Astrocyte (in vitro differentiated cells and primary cell): ENCODE measurements at regions not wholly inside any gene's neighbourhood (a gene's known extent, or its start where the extent isn't known, plus 50 kb on each side); places are given as distances from the start of the nearest gene placed in this dataset.
"Not testable (repeated sequence)": the region's sequence is repeated elsewhere in the genome, so short reads cannot be mapped to it uniquely, and the experiment has no call there.

ENCODE experiments used
- DNase-seq: peaks from one replicate; pipeline ENCODE4 v3.0.0-alpha.2; 2010; ENCODE audit warnings: low read depth
- FAIRE-seq: peaks from 2 replicates; lab custom pipeline; 2011; peaks lifted over from hg19 to GRCh38; lab: Jason Lieb, UNC
- H2AFZ ChIP-seq: 2 replicates; pipeline ENCODE4 v1.6.0; 2012; ENCODE audit warnings: low read depth, low read length, inconsistent platforms
- H3K27ac ChIP-seq: 2 replicates; pipeline ENCODE4 v1.5.1; 2011; ENCODE audit warnings: low read depth, low read length, inconsistent platforms
- H3K27me3 ChIP-seq: 2 replicates; pipeline ENCODE4 v1.6.0; 2011; ENCODE audit warnings: low read length, inconsistent platforms; ENCODE audit not compliant: insufficient read depth
- H3K36me3 ChIP-seq: 2 replicates; pipeline ENCODE4 v1.5.1; 2011; ENCODE audit warnings: low read length, inconsistent platforms; ENCODE audit not compliant: insufficient read depth
- H3K4me1 ChIP-seq: 2 replicates; pipeline ENCODE4 v1.5.1; 2011; ENCODE audit warnings: low read length, inconsistent platforms; ENCODE audit not compliant: insufficient read depth
- H3K4me2 ChIP-seq: 2 replicates; pipeline ENCODE4 v1.6.0; 2012; ENCODE audit warnings: low read length, inconsistent platforms
- H3K4me3 ChIP-seq: 2 replicates; pipeline ENCODE4 v1.5.1; 2011; ENCODE audit warnings: low read depth, mild to moderate bottlenecking, low read length, inconsistent platforms; ENCODE audit not compliant: insufficient read depth
- H3K79me2 ChIP-seq: 2 replicates; pipeline ENCODE4 v1.6.0; 2012; ENCODE audit warnings: mild to moderate bottlenecking, low read length, inconsistent platforms; ENCODE audit not compliant: insufficient read depth
- H3K9ac ChIP-seq: 2 replicates; pipeline ENCODE4 v1.6.0; 2012; ENCODE audit warnings: mild to moderate bottlenecking, low read length, inconsistent platforms
- H3K9me3 ChIP-seq: 2 replicates; pipeline ENCODE4 v1.5.1; 2012; ENCODE audit warnings: low read depth, mild to moderate bottlenecking, low read length, inconsistent platforms; ENCODE audit not compliant: insufficient read depth
- H4K20me1 ChIP-seq: 2 replicates; pipeline ENCODE4 v1.6.0; 2012; ENCODE audit warnings: low read length, inconsistent platforms; ENCODE audit not compliant: insufficient read depth
- H3K27ac Mint-ChIP-seq: one replicate; pipeline ENCODE4 v1.8.0; 2021; ENCODE audit warnings: mild to moderate bottlenecking, mixed read lengths; ENCODE audit not compliant: unreplicated experiment
- H3K27me3 Mint-ChIP-seq: one replicate; pipeline ENCODE4 v1.8.0; 2021; ENCODE audit warnings: low read depth, mixed read lengths; ENCODE audit not compliant: unreplicated experiment
- H3K36me3 Mint-ChIP-seq: one replicate; pipeline ENCODE4 v1.8.0; 2021; ENCODE audit warnings: low read depth, mixed read lengths; ENCODE audit not compliant: unreplicated experiment
- H3K4me1 Mint-ChIP-seq: one replicate; pipeline ENCODE4 v1.8.0; 2021; ENCODE audit warnings: low read depth, mixed read lengths; ENCODE audit not compliant: unreplicated experiment
- H3K4me3 Mint-ChIP-seq: one replicate; pipeline ENCODE4 v1.8.0; 2021; ENCODE audit warnings: mild to moderate bottlenecking, moderate library complexity, mixed read lengths; ENCODE audit not compliant: unreplicated experiment
- H3K9me3 Mint-ChIP-seq: one replicate; pipeline ENCODE4 v1.8.0; 2021; ENCODE audit warnings: mild to moderate bottlenecking, mixed read lengths; ENCODE audit not compliant: unreplicated experiment
- CTCF ChIP-seq: IDR thresholded peaks from 2 replicates; pipeline ENCODE4 v1.5.1; 2011; ENCODE audit warnings: low read depth, mild to moderate bottlenecking, inconsistent platforms, low read length, moderate library complexity; ENCODE audit not compliant: insufficient read depth
- EZH2 ChIP-seq: IDR thresholded peaks from 2 replicates; pipeline ENCODE4 v1.6.1; 2012; ENCODE audit warnings: mild to moderate bottlenecking, low read length, inconsistent platforms; ENCODE audit not compliant: insufficient read depth

GRCh38 chr5:17966640-17967402, 332.6 kb downstream of the TAF11L14 start:
- Mint-ChIP-seq H3K27me3 (no peaks in the 10 kb centered on the region), H3K27ac (no peak overlapping the region), H3K4me3 (no peak overlapping the region), H3K36me3 (no peaks in the 10 kb centered on the region), H3K9me3 (no peaks in the 10 kb centered on the region), H3K4me1 (no peaks in the 10 kb centered on the region)
- Histone ChIP-seq H3K36me3 (no peaks in the 10 kb centered on the region), H3K27me3 (no peaks in the 10 kb centered on the region), H3K4me2 (no peak overlapping the region), H3K4me3 (no peak overlapping the region), H3K27ac (no peak overlapping the region), H2AFZ (no peak overlapping the region), H4K20me1 (no peaks in the 10 kb centered on the region), H3K79me2 (no peaks in the 10 kb centered on the region), H3K9me3 (no peaks in the 10 kb centered on the region), H3K9ac (no peak overlapping the region), H3K4me1 (no peaks in the 10 kb centered on the region)
- no peak for FAIRE-seq
- no peak for TF ChIP-seq CTCF
- no peak for TF ChIP-seq EZH2
- DNase-seq: no peak

GRCh38 chr5:17976404-17976803, 342.1 kb downstream of the TAF11L14 start:
- no peaks in the 10 kb centered on the region for H4K20me1 ChIP-seq
- no peaks in the 10 kb centered on the region for H3K9me3 ChIP-seq
- Mint-ChIP-seq H3K27ac (no peak overlapping the region), H3K36me3 (no peaks in the 10 kb centered on the region), H3K27me3 (no peaks in the 10 kb centered on the region), H3K4me3 (no peak overlapping the region), H3K4me1 (no peaks in the 10 kb centered on the region), H3K9me3 (no peaks in the 10 kb centered on the region)
- no peak overlapping the region for H3K27ac ChIP-seq
- no peak for DNase-seq
- no peak overlapping the region for H3K4me3 ChIP-seq
- H3K27me3 ChIP-seq: no peaks in the 10 kb centered on the region
- no peaks in the 10 kb centered on the region for H3K79me2 ChIP-seq
- TF ChIP-seq EZH2: no peak
- H3K4me1 ChIP-seq: no peaks in the 10 kb centered on the region
- no peak overlapping the region for H2AFZ ChIP-seq
- H3K36me3 ChIP-seq: no peaks in the 10 kb centered on the region
- no peak for FAIRE-seq
- no peak overlapping the region for H3K4me2 ChIP-seq
- no peak overlapping the region for H3K9ac ChIP-seq

- no peak overlapping the region for H3K9ac ChIP-seq
- no peak overlapping the region for H3K4me2 ChIP-seq
- DNase-seq (no peak), FAIRE-seq (no peak)
- H3K9me3 ChIP-seq: no peaks in the 10 kb centered on the region
- H4K20me1 ChIP-seq: no peaks in the 10 kb centered on the region
- no peak overlapping the region for H3K27ac ChIP-seq
- TF ChIP-seq EZH2 (no peak), CTCF (no peak)
- Mint-ChIP-seq H3K9me3 (no peaks in the 10 kb centered on the region), H3K4me1 (no peaks in the 10 kb centered on the region), H3K36me3 (no peaks in the 10 kb centered on the region), H3K27ac (no peak overlapping the region), H3K4me3 (no peak overlapping the region), H3K27me3 (no peaks in the 10 kb centered on the region)
- no peak overlapping the region for H3K4me3 ChIP-seq
- H3K27me3 ChIP-seq: no peaks in the 10 kb centered on the region
- no peaks in the 10 kb centered on the region for H3K36me3 ChIP-seq
- no peaks in the 10 kb centered on the region for H3K4me1 ChIP-seq
- H3K79me2 ChIP-seq: no peaks in the 10 kb centered on the region
- H2AFZ ChIP-seq: no peak overlapping the region
Observed at GRCh38 chr5:17978954-17979353, 344.7 kb downstream of the TAF11L14 start.

- H3K9me3 Mint-ChIP-seq, H4K20me1 ChIP-seq, H3K9me3 ChIP-seq, DNase-seq, H3K27ac Mint-ChIP-seq, H3K4me2 ChIP-seq, H3K4me3 ChIP-seq, H3K4me1 ChIP-seq, H3K4me3 Mint-ChIP-seq, H3K9ac ChIP-seq, H3K27me3 Mint-ChIP-seq, H3K79me2 ChIP-seq, H3K36me3 ChIP-seq, H3K36me3 Mint-ChIP-seq, H2AFZ ChIP-seq, H3K27ac ChIP-seq, FAIRE-seq, H3K27me3 ChIP-seq, H3K4me1 Mint-ChIP-seq: not testable (repeated sequence)
Observed at GRCh38 chr5:17982626-17983025, 348.4 kb downstream of the TAF11L14 start.
